ENCODE measurements at regions not wholly inside any gene's neighbourhood (a gene's known extent, or its start where the extent isn't known, plus 50 kb on each side); places are given as distances from the start of the nearest gene placed in this dataset.
"Not testable (repeated sequence)": the region's sequence is repeated elsewhere in the genome, so short reads cannot be mapped to it uniquely, and the experiment has no call there.

GRCh38 chr18:22704586-22704918 lies 228.6 kb upstream of the RBBP8 start:
- DNase-seq = no peak

- no peak for DNase-seq
Observed at GRCh38 chr18:22705328-22705727, 227.8 kb upstream of the RBBP8 start.

GRCh38 chr18:22706025-22706424 lies 227.1 kb upstream of the RBBP8 start:
- not testable (repeated sequence) for DNase-seq

- no peak for DNase-seq
Observed at GRCh38 chr18:22709288-22710060, 223.7 kb upstream of the RBBP8 start.

GRCh38 chr18:22710673-22711191 lies 222.4 kb upstream of the RBBP8 start:
- DNase-seq = no peak

GRCh38 chr18:22711192-22711685 lies 221.9 kb upstream of the RBBP8 start:
- DNase-seq = no peak

- no peak for DNase-seq
Observed at GRCh38 chr18:22713511-22713910, 219.6 kb upstream of the RBBP8 start.

- DNase-seq = not testable (repeated sequence)
Observed at GRCh38 chr18:22717536-22717935, 215.6 kb upstream of the RBBP8 start.

- DNase-seq = no peak
Observed at GRCh38 chr18:22723221-22723620, 209.9 kb upstream of the RBBP8 start.

GRCh38 chr18:22723773-22724172 lies 209.4 kb upstream of the RBBP8 start:
- no peak for DNase-seq

GRCh38 chr18:22726469-22726868 lies 206.7 kb upstream of the RBBP8 start:
- no peak for DNase-seq

- no peak for DNase-seq
Observed at GRCh38 chr18:22728016-22728415, 205.1 kb upstream of the RBBP8 start.

GRCh38 chr18:22728481-22729105 lies 204.5 kb upstream of the RBBP8 start:
- no peak for DNase-seq

- DNase-seq = no peak
Observed at GRCh38 chr18:22731398-22731797, 201.7 kb upstream of the RBBP8 start.

GRCh38 chr18:22734105-22734661 lies 198.9 kb upstream of the RBBP8 start:
- no peak for DNase-seq

GRCh38 chr18:22734791-22735627 lies 198.1 kb upstream of the RBBP8 start:
- DNase-seq = no peak

- DNase-seq = no peak
Observed at GRCh38 chr18:22737054-22737453, 196.1 kb upstream of the RBBP8 start.

- no peak for DNase-seq
Observed at GRCh38 chr18:22739061-22739642, 194.0 kb upstream of the RBBP8 start.

GRCh38 chr18:22739789-22740188 lies 193.3 kb upstream of the RBBP8 start:
- DNase-seq = no peak

- no peak for DNase-seq
Observed at GRCh38 chr18:22741318-22741717, 191.8 kb upstream of the RBBP8 start.

GRCh38 chr18:22742409-22742808 lies 190.7 kb upstream of the RBBP8 start:
- DNase-seq = no peak

- no peak for DNase-seq
Observed at GRCh38 chr18:22745966-22746365, 187.2 kb upstream of the RBBP8 start.

GRCh38 chr18:22752014-22752413 lies 181.1 kb upstream of the RBBP8 start:
- no peak for DNase-seq

All from NCI-H1092 treated with DMSO at 0.1 percent for 48 hours (cell line).